BLaER1 (cell line): ENCODE measurements at regions not wholly inside any gene's neighbourhood (a gene's known extent, or its start where the extent isn't known, plus 50 kb on each side); places are given as distances from the start of the nearest gene placed in this dataset.
A peak's percentile ranks its signal among the peaks of the same experiment; 100 is the strongest.
"Not testable (repeated sequence)": the region's sequence is repeated elsewhere in the genome, so short reads cannot be mapped to it uniquely, and the experiment has no call there.

Source experiments
- H3K27ac ChIP-seq: shearing (Covaris generic); formaldehyde crosslinking; 2 replicates; pipeline ENCODE4 v1.8.1; 2022
- H3K27me3 ChIP-seq: shearing (Covaris generic); formaldehyde crosslinking; 2 replicates; pipeline ENCODE4 v1.8.1; 2022
- H3K36me3 ChIP-seq: shearing (Covaris generic); formaldehyde crosslinking; 2 replicates; pipeline ENCODE4 v1.8.1; 2022
- H3K4me1 ChIP-seq: shearing (Covaris generic); formaldehyde crosslinking; 2 replicates; pipeline ENCODE4 v1.8.1; 2022
- H3K4me2 ChIP-seq: shearing (Covaris generic); formaldehyde crosslinking; 2 replicates; pipeline ENCODE4 v1.8.1; 2022
- H3K4me3 ChIP-seq: shearing (Covaris generic); formaldehyde crosslinking; 2 replicates; pipeline ENCODE4 v1.8.1; 2022
- H3K9ac ChIP-seq: shearing (Covaris generic); formaldehyde crosslinking; 2 replicates; pipeline ENCODE4 v1.8.1; 2022
- H3K9me3 ChIP-seq: shearing (Covaris generic); formaldehyde crosslinking; 2 replicates; pipeline ENCODE4 v1.8.1; 2022
- H4K20me1 ChIP-seq: shearing (Covaris generic); formaldehyde crosslinking; 2 replicates; pipeline ENCODE4 v1.8.1; 2022
- Cebpa-rat ChIP-seq: shearing (Covaris generic); IDR thresholded peaks from 2 replicates; pipeline ENCODE4 v1.8.1; 2022

DNA sequence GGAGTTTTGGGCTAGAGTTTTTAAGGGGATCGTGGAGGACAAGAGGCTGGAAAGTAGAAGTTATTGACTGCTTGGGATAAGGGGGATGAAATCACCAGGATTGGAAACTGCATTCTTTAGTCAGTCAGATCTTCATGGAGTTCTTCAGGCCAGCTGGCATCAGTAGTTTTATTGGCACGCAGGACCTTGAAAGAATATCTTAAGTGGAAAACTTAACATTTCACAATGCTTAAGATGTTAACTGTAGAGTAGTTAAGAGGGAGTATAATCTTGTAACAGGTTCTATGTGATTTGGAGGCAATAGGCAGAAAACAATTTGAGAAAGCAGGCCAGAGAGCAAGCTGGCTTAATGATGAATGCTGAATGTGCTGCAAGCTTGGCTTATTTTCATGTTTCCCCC, 300.4 kb upstream of the KCNH7 start:
- H3K27me3 ChIP-seq, result no peaks in the 10 kb centered on the region
- H3K4me2 ChIP-seq, result no peak overlapping the region
- no peak for TF ChIP-seq Cebpa-rat
- no peaks in the 10 kb centered on the region for H3K9me3 ChIP-seq
- no peak overlapping the region for H3K9ac ChIP-seq
- H4K20me1 ChIP-seq, result no peaks in the 10 kb centered on the region
- H3K4me3 ChIP-seq, result no peak overlapping the region
- H3K4me1 ChIP-seq, result no peaks in the 10 kb centered on the region
- H3K36me3 ChIP-seq, result no peaks in the 10 kb centered on the region
- H3K27ac ChIP-seq, result no peak overlapping the region

DNA sequence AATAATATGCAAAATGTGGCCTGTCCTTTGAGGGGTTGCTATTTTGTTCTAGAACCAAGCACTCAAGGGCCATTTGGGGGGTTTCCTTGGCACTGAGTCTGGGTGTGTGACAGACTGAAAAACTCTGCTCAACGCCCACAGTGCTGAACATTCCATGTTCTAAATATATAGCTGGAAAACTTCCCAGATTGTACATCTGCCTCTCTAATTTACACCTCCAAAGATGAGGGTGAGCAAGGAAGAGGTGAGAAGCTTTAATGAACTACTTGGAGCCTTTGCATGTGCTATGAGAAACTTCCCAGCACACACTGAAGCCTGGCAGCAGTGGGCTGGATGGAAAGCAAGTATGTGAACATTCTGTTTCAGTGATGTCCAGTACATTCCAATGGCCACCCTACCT, 296.7 kb upstream of the KCNH7 start:
- no peaks in the 10 kb centered on the region for H3K36me3 ChIP-seq
- no peak overlapping the region for H3K4me3 ChIP-seq

DNA sequence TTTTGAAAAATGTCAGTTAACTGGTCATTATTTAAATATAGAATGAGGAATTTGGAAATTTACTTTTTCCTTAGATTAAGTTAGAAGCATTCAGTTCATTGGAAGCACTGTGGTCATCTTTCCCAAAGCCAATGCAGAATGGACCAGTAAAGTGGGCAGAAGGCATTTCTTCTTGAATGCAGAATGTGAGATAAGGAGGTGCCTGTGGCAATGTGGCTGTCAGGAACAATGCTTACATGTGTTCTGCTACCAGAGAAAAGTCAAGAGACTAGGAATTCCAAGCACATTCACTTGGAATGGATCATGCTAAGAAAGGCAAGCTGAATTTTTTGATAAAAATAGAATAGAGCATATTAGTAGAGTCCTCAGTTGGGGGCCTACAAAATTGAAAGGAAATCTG, 295.0 kb upstream of the KCNH7 start:
- Histone ChIP-seq H3K27me3 (no peaks in the 10 kb centered on the region), H3K9ac (no peak overlapping the region), H3K36me3 (no peaks in the 10 kb centered on the region), H4K20me1 (no peaks in the 10 kb centered on the region), H3K4me3 (no peak overlapping the region), H3K4me2 (no peak overlapping the region), H3K9me3 (no peaks in the 10 kb centered on the region), H3K27ac (no peak overlapping the region), H3K4me1 (no peaks in the 10 kb centered on the region)
- TF ChIP-seq Cebpa-rat, result no peak

More for the DNA sequence above, 296.7 kb upstream of the KCNH7 start:
- Histone ChIP-seq H4K20me1 (no peaks in the 10 kb centered on the region), H3K27ac (no peak overlapping the region), H3K9me3 (no peaks in the 10 kb centered on the region), H3K27me3 (no peaks in the 10 kb centered on the region), H3K4me1 (no peaks in the 10 kb centered on the region), H3K9ac (no peak overlapping the region), H3K4me2 (no peak overlapping the region)
- no peak for TF ChIP-seq Cebpa-rat

DNA sequence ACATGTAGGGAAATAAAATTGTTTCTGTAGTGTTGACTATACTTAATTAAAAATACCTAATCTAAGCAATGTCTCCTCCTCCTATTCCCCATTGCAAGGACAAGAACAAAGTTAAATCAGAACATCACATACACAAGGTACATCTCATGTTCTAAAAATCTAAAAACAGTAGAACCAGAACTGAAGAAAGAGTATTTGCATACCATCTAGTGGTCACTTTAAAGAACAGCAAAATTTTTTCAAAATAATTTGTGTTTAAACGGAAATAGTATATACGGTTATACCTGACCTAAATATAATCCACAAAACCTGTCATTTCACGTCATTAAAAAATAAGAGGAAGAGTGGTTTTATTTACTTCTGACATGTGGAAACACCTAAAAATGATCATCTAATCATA, 294.3 kb upstream of the KCNH7 start:
- no peak for TF ChIP-seq Cebpa-rat
- Histone ChIP-seq H3K4me1 (no peaks in the 10 kb centered on the region), H3K9ac (no peak overlapping the region), H3K36me3 (no peaks in the 10 kb centered on the region), H3K4me2 (no peak overlapping the region), H3K9me3 (no peaks in the 10 kb centered on the region), H3K4me3 (no peak overlapping the region), H3K27me3 (no peaks in the 10 kb centered on the region), H3K27ac (no peak overlapping the region), H4K20me1 (no peaks in the 10 kb centered on the region)

- not testable (repeated sequence) for H3K9me3 ChIP-seq, H3K36me3 ChIP-seq, H3K9ac ChIP-seq, H3K27ac ChIP-seq, H4K20me1 ChIP-seq, H3K4me2 ChIP-seq, H3K4me1 ChIP-seq, H3K4me3 ChIP-seq, H3K27me3 ChIP-seq
- peak; percentile 89 for TF ChIP-seq Cebpa-rat
Measured at GRCh38 chr2:163132207-163132606, 293.6 kb upstream of the KCNH7 start.

DNA sequence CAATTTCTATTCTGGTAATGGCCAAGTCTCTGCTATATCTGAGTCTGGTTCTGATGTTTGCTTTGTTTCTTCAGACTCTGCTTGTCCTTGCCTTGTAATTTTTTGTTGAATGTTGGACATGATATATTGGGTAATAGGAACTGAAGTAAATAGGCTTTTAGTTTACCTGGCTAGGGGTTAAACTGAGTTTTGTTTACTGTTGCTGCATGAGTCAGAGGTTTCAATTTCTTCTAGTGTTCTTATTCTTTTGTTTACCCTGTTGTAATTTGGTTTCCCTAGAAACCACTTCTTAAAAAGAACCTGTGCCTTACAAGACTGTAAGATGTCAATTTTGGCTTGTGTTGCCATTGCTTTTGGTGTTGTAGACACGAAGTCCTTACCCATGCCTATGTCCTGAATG, 285.0 kb upstream of the KCNH7 start:
- no peak overlapping the region for H3K27ac ChIP-seq
- TF ChIP-seq Cebpa-rat, result no peak
- H3K9ac ChIP-seq, result no peak overlapping the region

DNA sequence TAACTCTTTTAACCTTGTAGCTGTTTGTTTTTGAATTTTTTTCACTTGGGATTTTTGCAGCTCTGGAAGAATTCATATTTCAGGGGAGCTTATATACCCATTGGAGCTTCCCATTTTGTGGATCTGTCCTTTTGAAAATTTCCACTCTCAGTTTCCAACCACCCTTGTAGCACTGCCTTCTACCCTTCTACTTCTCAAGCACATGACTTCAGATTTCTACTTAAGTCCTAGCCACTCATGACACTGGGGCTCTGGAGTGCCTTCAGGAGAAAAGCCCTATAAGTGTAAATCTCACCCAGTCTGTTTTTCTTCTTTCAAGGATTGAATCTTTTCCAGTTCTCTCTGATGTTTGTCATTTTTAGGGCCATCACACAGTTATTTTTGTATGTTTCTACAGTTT, 283.7 kb upstream of the KCNH7 start:
- no peaks in the 10 kb centered on the region for H3K36me3 ChIP-seq
- no peaks in the 10 kb centered on the region for H3K27me3 ChIP-seq
- H3K4me3 ChIP-seq, result no peak overlapping the region
- H3K27ac ChIP-seq, result no peak overlapping the region
- no peaks in the 10 kb centered on the region for H4K20me1 ChIP-seq
- TF ChIP-seq Cebpa-rat, result no peak
- no peak overlapping the region for H3K4me2 ChIP-seq
- H3K9ac ChIP-seq, result no peak overlapping the region
- H3K4me1 ChIP-seq, result no peaks in the 10 kb centered on the region
- no peaks in the 10 kb centered on the region for H3K9me3 ChIP-seq

More for the DNA sequence above, 285.0 kb upstream of the KCNH7 start:
- Histone ChIP-seq H3K4me1 (no peaks in the 10 kb centered on the region), H3K9me3 (no peaks in the 10 kb centered on the region), H3K27me3 (no peaks in the 10 kb centered on the region), H3K36me3 (no peaks in the 10 kb centered on the region), H3K4me2 (no peak overlapping the region), H4K20me1 (no peaks in the 10 kb centered on the region), H3K4me3 (no peak overlapping the region)

DNA sequence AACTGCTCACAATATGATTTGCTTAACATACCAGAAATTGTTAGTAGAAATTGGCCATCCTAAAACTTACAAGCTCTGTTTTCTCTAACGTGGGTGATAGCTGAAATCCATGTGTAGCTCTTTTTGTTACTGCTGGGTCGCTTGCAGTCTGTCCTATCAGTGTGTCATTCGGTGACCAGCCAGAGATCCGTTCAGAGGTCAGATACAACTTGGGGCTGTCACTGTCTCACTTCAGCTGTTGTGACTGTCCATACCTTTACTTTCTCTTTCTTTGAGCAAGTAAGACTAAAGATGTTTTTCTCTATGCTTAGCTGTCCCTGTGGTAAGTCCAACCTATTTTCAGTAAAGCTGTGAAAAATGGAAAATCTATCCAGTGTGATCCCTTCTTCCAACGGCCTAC, 282.9 kb upstream of the KCNH7 start:
- no peak overlapping the region for H3K27ac ChIP-seq
- no peak overlapping the region for H3K9ac ChIP-seq
- H3K36me3 ChIP-seq, result no peaks in the 10 kb centered on the region
- no peak overlapping the region for H3K4me2 ChIP-seq
- no peaks in the 10 kb centered on the region for H3K27me3 ChIP-seq
- TF ChIP-seq Cebpa-rat, result no peak
- H4K20me1 ChIP-seq, result no peaks in the 10 kb centered on the region
- H3K4me1 ChIP-seq, result no peaks in the 10 kb centered on the region
- no peaks in the 10 kb centered on the region for H3K9me3 ChIP-seq
- no peak overlapping the region for H3K4me3 ChIP-seq

DNA sequence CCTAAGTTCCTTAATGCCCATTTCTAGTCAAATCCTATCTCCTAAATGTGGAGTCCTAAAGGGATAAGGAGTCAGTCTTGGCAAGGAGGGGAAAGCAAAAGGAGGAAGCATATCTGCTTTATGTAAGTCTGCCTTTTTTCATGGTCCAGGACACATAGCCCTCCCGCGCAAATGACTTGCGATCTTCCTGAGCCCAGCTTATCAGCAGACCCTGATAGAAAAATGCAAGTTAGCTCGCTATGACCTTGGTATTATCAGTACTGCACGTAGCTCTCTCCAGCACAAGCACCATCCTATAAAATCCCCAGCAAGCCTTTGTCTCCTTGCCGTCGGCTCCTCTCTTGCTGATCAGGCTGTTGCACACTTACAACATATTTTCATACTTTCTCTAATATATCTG, 281.4 kb upstream of the KCNH7 start:
- TF ChIP-seq Cebpa-rat, result no peak
- no peaks in the 10 kb centered on the region for H3K9me3 ChIP-seq
- no peaks in the 10 kb centered on the region for H3K4me1 ChIP-seq
- H3K36me3 ChIP-seq, result no peaks in the 10 kb centered on the region
- no peaks in the 10 kb centered on the region for H4K20me1 ChIP-seq
- H3K4me3 ChIP-seq, result no peak overlapping the region
- H3K27ac ChIP-seq, result no peak overlapping the region
- H3K27me3 ChIP-seq, result no peaks in the 10 kb centered on the region
- no peak overlapping the region for H3K9ac ChIP-seq
- H3K4me2 ChIP-seq, result no peak overlapping the region

DNA sequence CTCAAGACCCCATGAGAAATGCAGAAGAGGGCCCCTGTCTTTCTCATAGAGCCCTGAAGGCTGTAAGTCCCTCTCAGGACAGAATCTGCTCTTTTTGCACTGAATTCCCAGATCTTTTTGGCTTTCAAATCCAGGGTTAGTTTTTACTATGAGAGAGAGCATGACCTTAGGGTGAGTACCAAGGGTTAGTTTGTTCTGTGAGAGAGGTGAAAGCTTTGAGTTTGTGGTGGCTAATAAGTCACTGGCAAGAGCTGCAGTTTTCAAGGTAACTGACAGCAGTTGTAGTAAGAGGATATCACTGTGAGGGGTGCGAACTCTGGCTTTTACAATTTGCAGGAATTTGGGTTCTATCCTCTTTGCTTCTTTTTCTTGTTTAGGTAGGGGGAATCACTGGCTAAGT, 248.4 kb upstream of the KCNH7 start:
- no peak overlapping the region for H3K4me3 ChIP-seq
- no peaks in the 10 kb centered on the region for H3K4me1 ChIP-seq
- H3K27me3 ChIP-seq, result no peaks in the 10 kb centered on the region
- no peak for TF ChIP-seq Cebpa-rat
- H3K9me3 ChIP-seq, result no peaks in the 10 kb centered on the region
- no peaks in the 10 kb centered on the region for H3K36me3 ChIP-seq
- H3K27ac ChIP-seq, result no peak overlapping the region
- H3K9ac ChIP-seq, result no peak overlapping the region
- H4K20me1 ChIP-seq, result no peaks in the 10 kb centered on the region
- no peak overlapping the region for H3K4me2 ChIP-seq

- not testable (repeated sequence) for H3K4me2 ChIP-seq, H3K36me3 ChIP-seq, H4K20me1 ChIP-seq, H3K4me3 ChIP-seq, H3K27me3 ChIP-seq, H3K9ac ChIP-seq, H3K9me3 ChIP-seq, H3K4me1 ChIP-seq, H3K27ac ChIP-seq
Measured at GRCh38 chr2:163085366-163086024, 246.9 kb upstream of the KCNH7 start.
